ENCODE measurements at regions not wholly inside any gene's neighbourhood (a gene's known extent, or its start where the extent isn't known, plus 50 kb on each side); places are given as distances from the start of the nearest gene placed in this dataset.

DNA sequence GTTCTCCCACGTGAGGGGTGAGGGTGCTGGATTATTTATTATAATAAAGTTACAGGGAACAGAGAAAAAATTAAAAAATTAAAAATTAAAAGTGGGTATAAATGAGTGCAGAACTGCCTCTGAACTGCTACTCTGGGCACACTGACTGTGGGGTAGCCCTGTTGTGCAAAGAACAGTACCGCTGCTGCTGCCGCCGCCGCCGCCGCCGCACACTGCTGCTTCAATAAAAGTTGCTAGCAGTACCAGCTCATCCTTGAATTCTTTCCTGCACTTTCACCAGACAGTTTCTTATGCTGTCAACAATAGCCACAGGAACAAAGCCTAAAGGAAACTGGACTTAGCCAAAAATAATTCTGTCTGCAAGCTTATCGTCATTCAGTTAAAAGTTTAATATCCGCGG lies 72.1 kb downstream of the GCC1 start:
- no peak overlapping the region for H3K4me3 ChIP-seq
- no peaks in the 10 kb centered on the region for H3K27me3 ChIP-seq
- DNase-seq (ENCODE audit: extremely low spot score in 2 of 2) = no peak
- TF ChIP-seq, protein P1, sequence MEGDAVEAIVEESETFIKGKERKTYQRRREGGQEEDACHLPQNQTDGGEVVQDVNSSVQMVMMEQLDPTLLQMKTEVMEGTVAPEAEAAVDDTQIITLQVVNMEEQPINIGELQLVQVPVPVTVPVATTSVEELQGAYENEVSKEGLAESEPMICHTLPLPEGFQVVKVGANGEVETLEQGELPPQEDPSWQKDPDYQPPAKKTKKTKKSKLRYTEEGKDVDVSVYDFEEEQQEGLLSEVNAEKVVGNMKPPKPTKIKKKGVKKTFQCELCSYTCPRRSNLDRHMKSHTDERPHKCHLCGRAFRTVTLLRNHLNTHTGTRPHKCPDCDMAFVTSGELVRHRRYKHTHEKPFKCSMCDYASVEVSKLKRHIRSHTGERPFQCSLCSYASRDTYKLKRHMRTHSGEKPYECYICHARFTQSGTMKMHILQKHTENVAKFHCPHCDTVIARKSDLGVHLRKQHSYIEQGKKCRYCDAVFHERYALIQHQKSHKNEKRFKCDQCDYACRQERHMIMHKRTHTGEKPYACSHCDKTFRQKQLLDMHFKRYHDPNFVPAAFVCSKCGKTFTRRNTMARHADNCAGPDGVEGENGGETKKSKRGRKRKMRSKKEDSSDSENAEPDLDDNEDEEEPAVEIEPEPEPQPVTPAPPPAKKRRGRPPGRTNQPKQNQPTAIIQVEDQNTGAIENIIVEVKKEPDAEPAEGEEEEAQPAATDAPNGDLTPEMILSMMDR (IDR thresholded peaks at IDR 0.05) = no peak
- no peak for TF ChIP-seq POLR2AphosphoS5 (IDR thresholded peaks at IDR 0.05; ENCODE audit: insufficient read depth in 1 of 2, low read depth in 1 of 2)
- no peak for TF ChIP-seq POLR2A (IDR thresholded peaks at IDR 0.05)
- H3K4me1 ChIP-seq = no peaks in the 10 kb centered on the region
- no peak overlapping the region for H3K27ac ChIP-seq
- H3K36me3 ChIP-seq = no peaks in the 10 kb centered on the region
- intact Hi-C loops (cut with DNase I) = no loop called here
- H3K9me3 ChIP-seq = no peaks in the 10 kb centered on the region

DNA sequence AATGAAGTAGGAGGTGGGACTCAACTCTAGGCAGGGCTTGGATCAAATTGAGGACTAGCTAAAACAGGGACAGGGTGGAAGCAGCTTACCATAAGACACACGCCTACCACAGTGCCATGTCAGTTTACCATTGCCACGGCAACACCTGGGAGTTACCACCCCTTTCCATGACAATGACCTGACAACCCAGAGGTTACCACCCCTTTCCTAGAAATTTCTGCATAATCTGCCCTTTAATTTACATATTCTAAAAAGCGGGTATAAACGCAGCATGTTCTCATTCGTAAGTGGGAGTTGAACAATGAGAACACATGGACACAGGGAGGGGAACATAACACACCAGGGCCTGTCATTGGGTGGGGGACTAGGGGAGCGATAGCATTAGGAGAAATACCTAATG lies 72.7 kb downstream of the GCC1 start:
- TF ChIP-seq, protein P1 (IDR thresholded peaks at IDR 0.05) = no peak
- no peak for TF ChIP-seq POLR2A (IDR thresholded peaks at IDR 0.05)
- TF ChIP-seq POLR2AphosphoS5 (IDR thresholded peaks at IDR 0.05; ENCODE audit: insufficient read depth in 1 of 2, low read depth in 1 of 2) = no peak
- H3K4me3 ChIP-seq = no peak overlapping the region
- no peak overlapping the region for H3K27ac ChIP-seq
- DNase-seq (ENCODE audit: extremely low spot score in 2 of 2) = no peak
- no peaks in the 10 kb centered on the region for H3K27me3 ChIP-seq
- H3K4me1 ChIP-seq = no peaks in the 10 kb centered on the region
- intact Hi-C loops (cut with DNase I) = no loop called here
- H3K9me3 ChIP-seq = no peaks in the 10 kb centered on the region
- H3K36me3 ChIP-seq = no peaks in the 10 kb centered on the region

DNA sequence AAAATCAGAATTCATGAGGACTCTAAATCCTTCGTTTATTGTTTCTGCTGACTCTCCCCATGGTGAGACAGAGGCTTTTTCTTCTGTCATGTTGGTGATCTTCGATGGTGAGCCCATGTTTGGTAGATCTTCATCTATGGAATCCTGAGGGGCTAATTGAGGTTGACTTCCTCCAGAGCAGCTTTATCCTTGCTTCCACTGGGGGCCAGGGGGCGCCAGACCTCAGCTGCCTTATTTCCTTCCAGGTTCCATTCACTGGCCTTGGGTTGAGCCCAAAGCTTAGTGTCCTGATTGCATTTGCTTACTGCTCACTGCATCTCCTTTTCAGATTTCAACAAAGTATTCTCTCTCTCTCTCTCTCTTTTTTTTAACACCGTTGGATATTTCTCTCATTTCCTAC lies 80.7 kb downstream of the GCC1 start:
- Histone ChIP-seq H3K27ac (no peak overlapping the region), H3K4me1 (no peaks in the 10 kb centered on the region), H3K9me3 (no peaks in the 10 kb centered on the region), H3K27me3 (no peaks in the 10 kb centered on the region), H3K4me3 (no peak overlapping the region), H3K36me3 (no peaks in the 10 kb centered on the region)
- no peak for TF ChIP-seq POLR2A (IDR thresholded peaks at IDR 0.05)
- TF ChIP-seq, protein P1 (IDR thresholded peaks at IDR 0.05) = no peak
- no peak for TF ChIP-seq POLR2AphosphoS5 (IDR thresholded peaks at IDR 0.05; ENCODE audit: insufficient read depth in 1 of 2, low read depth in 1 of 2)
- no peak for DNase-seq (ENCODE audit: extremely low spot score in 2 of 2)
- intact Hi-C loops (cut with DNase I) = no loop called here

DNA sequence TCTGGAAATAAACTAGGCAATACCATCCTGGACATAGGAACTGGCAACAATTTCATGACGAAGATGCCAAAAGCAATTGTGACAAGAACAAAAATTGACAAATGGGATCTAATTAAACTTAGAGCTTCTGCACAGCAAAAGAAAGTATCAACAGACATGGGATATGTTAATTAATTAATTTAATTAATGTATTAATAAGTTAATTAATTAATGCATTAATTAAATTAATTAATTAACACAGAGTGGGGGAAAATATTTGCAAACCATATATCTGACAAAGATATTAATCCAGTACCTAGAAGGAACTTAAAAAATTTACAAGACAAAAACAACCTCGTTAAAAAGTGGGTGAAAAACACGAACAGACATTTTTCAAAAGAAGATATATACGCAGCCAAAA lies 83.6 kb downstream of the GCC1 start:
- H3K36me3 ChIP-seq = no peaks in the 10 kb centered on the region
- no peak overlapping the region for H3K27ac ChIP-seq
- TF ChIP-seq POLR2A (IDR thresholded peaks at IDR 0.05) (no peak), POLR2AphosphoS5 (IDR thresholded peaks at IDR 0.05; ENCODE audit: insufficient read depth in 1 of 2, low read depth in 1 of 2) (no peak)
- TF ChIP-seq, protein P1 (IDR thresholded peaks at IDR 0.05) = no peak
- H3K4me3 ChIP-seq = no peak overlapping the region
- intact Hi-C loops (cut with DNase I) = no loop called here
- no peaks in the 10 kb centered on the region for H3K27me3 ChIP-seq
- no peak for DNase-seq (ENCODE audit: extremely low spot score in 2 of 2)
- no peaks in the 10 kb centered on the region for H3K4me1 ChIP-seq
- H3K9me3 ChIP-seq = no peaks in the 10 kb centered on the region

DNA sequence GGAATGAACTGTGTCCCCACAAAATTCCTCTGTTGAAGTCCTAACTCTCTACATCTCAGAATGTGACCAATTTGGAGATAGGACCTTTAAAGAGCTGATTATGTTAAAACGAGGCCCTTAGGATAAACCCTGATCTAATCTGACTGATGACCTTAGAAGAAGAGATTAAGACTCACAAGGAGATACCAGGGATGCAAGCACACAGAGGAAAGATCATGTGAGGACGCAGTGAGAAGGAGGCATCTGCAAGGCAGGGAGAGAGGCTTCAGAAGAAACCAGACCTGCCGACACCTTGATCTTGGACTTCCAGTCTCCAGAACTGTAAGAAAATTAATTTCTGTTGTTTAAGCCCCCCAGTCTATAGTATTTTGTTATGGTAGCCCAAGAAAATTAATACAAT lies 94.9 kb upstream of the ZNF800 start:
- H3K27ac ChIP-seq = no peak overlapping the region
- DNase-seq (ENCODE audit: extremely low spot score in 2 of 2) = no peak
- intact Hi-C loops (cut with DNase I) = no loop called here
- TF ChIP-seq POLR2A (IDR thresholded peaks at IDR 0.05) (no peak), POLR2AphosphoS5 (IDR thresholded peaks at IDR 0.05; ENCODE audit: insufficient read depth in 1 of 2, low read depth in 1 of 2) (no peak)
- TF ChIP-seq, protein P1 (IDR thresholded peaks at IDR 0.05) = no peak
- H3K4me1 ChIP-seq = no peaks in the 10 kb centered on the region
- no peaks in the 10 kb centered on the region for H3K9me3 ChIP-seq
- no peak overlapping the region for H3K4me3 ChIP-seq
- H3K36me3 ChIP-seq = no peaks in the 10 kb centered on the region
- H3K27me3 ChIP-seq = no peaks in the 10 kb centered on the region

Measured in vagina (tissue), 2 donors.